NAMALWA (cell line): ENCODE measurements at regions not wholly inside any gene's neighbourhood (a gene's known extent, or its start where the extent isn't known, plus 50 kb on each side); places are given as distances from the start of the nearest gene placed in this dataset.

Experiments
- DNase-seq: peaks from one replicate; pipeline ENCODE4 v3.0.0-alpha.2; 2015; ENCODE audit warnings: low spot score

DNA sequence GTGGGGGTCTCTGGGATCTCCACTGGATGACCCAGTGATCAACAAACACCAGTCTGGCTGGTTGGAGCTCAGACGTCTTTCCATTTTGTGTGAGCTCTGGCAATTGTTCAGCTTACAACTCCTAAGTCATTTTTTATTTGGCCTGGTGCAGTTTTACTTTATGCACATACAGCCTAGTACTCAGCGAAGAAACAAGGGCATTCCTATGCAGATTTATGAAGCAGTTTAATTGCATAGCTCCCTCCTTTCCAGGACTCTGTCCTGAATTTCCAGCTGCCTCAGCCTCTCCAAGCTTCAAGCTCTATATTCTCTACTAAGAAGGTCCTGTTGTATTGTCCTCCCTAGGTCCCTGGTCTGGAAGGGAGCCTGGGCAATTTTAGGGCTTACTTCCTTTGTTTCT lies 145.6 kb upstream of the GALNT17 start:
- no peak for DNase-seq

DNA sequence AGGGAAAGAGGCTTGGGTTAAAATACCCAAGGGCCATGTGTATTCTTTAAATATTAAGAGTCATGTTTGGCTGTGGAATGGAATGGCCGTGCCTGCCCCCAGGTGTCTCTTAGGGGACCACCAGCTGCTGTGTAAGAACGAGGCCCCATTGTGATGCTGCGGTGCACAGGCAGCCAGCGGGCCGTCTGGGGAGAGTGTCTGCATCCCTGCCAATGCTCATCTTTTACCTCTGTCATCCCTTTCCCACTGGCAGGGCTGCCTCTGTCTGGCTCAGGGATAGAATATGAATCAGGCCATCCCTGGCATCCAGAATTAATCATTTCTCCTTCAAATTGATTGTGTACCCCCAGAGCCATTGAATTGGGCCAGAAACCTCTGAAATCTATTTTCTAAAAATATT lies 137.8 kb upstream of the GALNT17 start:
- no peak for DNase-seq

DNA sequence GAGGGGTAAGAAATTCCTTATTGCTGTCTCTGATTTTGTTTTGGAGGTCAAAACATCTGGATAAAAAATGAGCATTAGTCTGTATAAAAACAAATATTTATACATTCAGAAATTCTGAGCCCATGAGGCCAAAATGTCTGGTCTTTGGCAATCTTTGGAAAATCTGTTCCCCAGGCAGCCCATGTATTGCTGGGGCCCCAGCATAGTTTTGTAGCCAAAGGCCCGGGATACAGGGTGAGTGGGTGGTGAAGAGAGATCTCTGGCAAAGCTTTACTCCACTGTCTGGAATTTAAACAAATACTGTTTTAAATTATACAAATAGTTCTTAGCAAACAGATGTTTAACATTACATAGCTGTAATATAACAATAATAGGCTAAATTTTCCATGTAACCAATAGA lies 134.7 kb upstream of the GALNT17 start:
- no peak for DNase-seq

DNA sequence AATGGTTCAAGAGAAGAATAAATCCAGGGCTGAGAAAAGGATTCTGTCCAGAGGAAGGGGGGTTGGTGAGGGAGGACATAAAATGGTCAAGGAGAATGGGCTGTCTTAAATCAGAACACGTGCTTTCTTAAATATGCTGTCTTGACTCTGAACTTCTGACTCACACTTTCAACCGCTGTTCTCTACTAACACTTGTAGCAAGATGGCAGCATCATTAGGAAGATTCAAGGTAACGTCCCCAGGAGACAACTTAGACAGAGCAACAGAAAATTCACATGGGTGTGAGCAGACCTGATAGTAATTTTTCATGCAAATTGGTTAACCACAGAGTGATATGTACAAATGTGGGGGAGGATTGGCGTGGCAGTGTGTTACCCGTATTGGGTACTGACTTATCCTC lies 126.8 kb upstream of the GALNT17 start:
- DNase-seq: no peak

DNA sequence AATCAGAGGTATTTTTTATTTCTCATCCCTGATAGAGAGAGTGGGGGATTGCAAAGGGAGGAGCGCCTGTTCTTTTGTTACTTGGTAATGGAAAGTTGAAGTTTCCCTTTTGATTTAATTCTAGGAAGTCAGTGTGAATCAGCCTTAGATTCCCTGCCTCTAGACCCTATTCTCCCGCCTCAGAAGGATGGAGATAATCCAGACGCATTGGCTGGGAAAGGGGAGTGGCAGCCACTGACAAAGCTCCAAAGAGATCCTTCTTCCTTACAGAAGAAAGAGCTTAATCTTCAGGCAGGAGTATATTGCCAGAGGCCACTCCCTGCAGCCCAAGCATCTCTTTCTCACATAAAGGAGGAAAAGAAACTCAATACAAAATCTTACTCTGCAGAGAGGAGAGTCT lies 122.3 kb upstream of the GALNT17 start:
- DNase-seq: no peak

DNA sequence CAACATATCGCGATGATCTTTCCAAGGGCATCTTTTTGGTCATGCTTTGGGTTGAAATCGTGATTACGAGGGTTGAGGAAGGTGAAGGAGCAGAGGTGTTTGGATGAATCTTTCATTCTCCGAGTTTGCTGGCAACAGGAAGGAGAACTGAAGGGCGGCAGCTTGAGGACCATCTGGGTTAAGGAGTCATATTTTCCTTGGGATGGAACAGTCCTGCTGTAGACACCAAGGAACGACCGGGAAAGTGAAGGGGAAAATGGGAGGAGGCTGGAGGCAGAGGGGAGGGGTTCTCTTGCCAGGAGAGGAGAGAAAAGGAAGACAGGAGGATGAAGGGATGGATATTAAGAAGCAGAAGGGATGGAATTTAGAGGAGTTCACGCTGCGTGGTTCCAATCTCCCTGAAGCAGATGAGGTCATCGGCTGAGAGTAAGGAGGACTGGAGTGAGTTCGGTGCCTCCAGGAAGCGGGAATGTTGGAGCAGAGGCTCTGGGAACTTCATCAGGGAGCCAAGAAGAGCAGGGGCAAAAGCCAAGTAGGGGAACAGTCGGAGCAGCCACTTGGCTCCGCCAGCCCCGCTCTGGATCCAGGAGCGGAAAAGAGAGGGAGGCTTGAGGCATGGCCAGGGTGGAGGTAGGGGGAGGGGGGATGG lies 116.6 kb upstream of the GALNT17 start:
- DNase-seq: no peak

DNA sequence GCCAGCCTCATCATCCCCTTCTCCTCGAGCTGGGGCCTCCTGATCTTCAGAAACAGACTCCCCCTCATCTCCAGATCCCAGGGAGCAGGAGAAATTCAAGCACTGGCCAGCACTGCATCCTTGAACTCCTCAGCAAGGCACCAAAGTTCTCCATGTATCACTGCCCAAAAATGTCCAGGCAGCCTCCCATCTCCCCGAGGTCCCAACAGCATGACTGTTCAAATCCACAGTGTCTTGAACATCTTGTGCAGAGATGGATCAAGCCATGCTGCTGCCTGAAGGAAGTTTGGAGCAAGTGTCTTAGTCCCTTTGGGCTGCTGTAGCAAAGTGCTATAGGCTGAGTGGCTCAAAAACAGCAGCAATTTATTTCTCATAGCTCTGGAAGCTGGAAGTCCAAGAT lies 115.5 kb upstream of the GALNT17 start:
- no peak for DNase-seq

DNA sequence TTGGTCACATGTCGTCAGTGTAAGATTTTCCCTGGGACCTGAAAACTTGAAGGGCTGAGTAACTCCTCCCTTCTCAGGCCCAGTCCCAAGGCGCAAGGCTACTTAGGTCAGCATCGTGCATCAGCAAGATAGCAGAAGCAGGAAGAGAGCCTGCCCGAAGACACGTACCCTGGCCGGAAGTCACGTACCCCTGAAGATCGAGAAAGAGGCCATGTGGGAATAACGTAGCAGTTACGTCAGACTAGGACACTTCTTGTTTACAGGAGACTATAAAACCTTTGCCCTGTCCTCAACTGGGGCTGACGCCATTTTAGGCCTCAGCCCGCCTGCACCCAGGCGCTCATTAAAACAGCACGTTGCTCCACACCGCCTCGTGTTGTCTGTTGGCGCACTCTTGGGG lies 114.3 kb upstream of the GALNT17 start:
- DNase-seq: no peak

DNA sequence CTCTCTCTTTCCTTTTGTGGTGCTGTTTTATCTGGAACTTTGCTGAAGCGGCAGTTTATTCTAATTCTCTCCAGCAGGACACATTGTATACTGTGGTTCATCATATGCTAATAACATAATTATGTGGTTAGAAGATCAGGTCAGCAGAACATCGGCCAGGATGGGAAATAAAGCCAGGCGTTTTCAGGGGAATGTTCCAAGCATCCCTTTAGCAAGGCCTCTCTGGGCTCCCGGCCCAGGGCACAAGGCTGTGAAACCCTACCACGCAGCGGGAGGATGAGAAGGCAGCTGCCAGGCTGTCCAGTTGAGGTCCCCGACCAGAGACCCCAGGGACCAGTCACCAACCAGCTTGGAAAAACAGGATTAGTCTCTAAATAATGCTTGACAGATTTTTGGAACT lies 112.2 kb upstream of the GALNT17 start:
- DNase-seq: no peak

DNA sequence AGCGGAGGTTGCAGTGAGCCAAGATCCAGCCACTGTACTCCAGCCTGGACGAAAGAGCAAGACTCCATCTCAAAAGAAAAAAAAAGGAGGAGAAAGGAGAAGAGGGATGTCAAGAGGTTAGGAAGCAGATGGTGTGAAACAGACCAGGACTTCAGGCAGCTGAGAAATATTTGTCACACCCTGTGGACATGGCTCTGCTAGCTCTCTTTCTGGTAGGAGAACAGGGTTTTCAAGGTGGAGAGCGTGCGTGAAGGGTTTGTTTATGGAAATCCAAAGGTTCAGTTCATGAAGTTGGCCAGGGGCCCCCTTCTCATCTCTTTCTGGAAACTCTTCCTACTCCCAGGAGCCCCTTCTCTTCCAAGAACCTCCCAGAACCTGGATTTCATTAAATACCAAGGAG lies 110.8 kb upstream of the GALNT17 start:
- no peak for DNase-seq

DNA sequence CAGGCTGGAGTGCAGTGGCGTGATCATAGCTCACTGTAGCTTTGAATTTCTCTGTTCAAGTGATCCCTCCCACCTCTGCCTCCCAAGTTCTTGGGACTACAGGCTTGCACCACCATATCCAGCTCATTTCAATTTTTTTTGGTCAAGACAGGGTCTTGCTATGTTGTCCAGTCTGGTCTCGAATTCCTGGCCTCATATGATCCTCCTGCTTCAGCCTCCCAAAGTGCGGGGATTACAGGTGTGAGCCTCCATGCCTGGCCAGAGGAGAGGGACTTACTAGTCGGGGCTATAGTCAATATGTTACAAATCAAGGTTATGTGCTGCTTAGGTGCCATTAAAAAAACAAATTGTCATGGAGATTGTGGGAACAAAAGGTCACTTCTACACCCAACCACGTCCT lies 105.3 kb upstream of the GALNT17 start:
- no peak for DNase-seq

DNA sequence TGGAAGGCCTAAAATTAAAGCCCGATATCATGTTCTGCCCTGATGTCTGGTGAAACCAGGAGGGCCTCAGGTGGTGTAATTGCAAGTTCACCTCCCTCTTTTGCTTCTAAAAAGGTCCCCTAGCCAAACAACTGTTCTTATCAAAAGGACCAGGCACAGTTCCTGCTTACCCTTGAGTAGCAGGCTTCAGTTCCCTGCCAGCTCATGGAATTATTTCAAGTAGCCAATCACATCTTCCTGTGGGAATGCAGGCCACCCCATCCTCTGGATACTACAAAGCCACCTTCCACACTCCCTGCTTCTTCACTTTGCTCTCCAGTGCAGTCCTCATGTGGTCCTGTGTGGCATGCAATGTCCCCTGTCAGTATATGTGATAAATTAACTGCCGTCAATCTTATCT lies 97.7 kb upstream of the GALNT17 start:
- no peak for DNase-seq

DNA sequence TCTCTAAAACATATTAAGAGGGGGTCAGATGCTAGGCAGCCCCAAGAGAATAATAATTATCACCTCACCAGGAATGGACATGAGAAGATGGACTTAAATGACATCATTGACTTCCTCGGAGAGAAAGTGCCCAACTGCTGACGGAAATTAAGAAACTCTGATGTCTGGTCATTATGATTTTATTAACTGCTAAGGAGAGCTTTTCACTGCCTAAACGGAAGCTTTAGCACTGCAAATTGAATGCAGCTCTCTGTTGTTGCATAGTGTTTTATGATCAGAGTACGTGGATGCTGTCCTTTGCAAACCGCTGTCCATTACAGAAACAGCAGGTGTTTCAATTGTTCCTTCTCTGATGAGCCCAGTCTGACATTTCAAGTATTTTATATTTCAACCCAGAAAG lies 89.4 kb upstream of the GALNT17 start:
- no peak for DNase-seq

DNA sequence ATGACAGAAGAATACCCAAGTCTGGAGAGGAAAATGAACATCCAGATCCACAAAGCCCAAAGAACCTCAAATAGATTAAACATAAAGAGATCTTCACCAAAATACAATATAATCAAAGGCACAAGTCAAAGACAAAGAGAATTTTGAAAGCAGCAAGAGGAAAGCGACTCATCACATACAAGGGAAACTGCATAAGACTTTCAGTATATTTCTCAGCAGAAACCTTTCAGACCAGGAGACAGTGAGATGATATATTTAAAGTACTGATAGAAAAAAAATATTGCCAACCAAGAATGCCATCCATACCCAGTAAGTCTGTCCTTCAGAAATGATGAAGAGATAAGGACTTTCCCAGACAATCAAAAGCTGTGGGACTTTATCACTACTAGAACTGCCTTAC lies 81.5 kb upstream of the GALNT17 start:
- DNase-seq: no peak

DNA sequence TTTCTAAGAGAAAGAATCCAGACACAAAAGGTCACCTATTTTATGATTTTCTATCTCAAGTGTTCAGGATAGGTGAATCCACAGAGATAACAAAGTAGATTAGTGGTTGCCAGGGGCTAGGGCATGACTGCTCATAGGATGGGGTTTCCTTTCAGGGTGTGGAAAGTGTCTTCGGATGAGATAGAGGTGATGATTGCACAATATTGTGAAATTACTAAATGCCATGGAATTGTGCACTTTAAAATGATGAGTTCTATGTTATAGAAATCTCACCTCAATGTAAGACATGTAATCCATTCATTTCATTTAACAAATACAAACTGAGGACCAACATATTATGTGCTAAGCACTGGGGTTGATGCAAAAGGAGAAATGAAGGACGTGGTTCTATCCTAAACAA lies 76.4 kb upstream of the GALNT17 start:
- no peak for DNase-seq

DNA sequence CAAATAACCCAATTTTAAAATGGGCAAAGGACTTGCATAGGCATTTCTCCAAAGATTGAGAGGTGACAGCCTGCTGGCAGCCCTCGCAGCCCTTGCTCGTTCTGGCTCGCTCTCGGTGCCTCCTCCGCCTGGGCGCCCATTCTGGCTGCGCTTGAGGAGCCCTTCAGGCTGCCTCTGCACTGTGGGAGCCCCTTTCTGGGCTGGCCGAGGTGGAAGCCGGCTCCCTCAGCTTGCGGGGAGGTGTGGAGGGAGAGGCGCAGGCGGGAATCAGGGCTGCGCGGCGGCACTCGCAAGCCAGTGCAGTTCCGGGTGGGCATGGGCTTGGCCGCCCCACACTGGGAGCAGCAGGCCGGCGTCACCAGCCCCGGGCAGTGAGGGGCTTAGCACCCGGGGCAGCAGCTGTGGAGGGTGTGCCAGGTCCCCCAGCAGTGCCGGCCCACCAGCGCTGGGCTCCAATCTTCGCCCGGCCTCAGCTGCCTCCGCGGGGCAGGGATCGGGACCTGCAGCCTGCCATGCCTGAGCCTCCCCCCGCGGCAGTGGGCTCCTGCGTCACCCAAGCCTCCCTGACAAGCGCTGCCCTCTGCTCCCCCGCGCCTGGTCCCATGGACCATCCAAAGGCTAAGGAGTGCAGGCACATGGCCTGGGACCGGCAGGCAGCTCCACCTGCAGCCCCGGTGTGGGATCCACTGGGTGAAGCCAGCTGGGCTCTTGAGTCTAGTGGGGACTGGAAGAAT lies 54.0 kb upstream of the GALNT17 start:
- DNase-seq: no peak
